ENCODE measurements at regions not wholly inside any gene's neighbourhood (a gene's known extent, or its start where the extent isn't known, plus 50 kb on each side); places are given as distances from the start of the nearest gene placed in this dataset.

DNA sequence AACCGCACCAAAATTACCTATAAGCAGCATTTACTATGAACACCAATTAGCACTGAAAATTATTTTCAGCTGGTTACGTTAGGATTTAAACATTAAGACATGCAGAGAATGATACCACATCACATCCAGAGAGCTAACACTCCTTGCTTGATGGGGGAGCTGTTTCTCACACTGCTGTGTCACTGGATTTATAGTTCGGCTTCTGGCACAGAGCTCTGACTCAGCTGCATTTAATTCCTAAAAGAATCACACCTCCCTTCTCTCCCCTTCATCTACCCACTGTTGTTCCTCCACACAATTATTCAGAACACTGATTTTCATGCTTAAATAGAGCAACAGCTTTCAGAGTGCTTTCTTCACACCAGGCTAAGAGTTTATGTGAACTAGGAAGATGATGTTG lies 82.6 kb upstream of the SV2C start:
- Histone ChIP-seq H3K4me3 (ENCODE audit: low read length) (no peak overlapping the region), H3K9ac (ENCODE audit: low read length) (no peak overlapping the region), H3K27ac (ENCODE audit: low read length) (no peak overlapping the region), H3K36me3 (ENCODE audit: insufficient read depth, low read length) (no peaks in the 10 kb centered on the region), H3K27me3 (ENCODE audit: low read length) (no peaks in the 10 kb centered on the region), H3K4me2 (ENCODE audit: low read depth, low read length, poor library complexity, severe bottlenecking) (no peak overlapping the region), H3K4me1 (ENCODE audit: low read length) (no peaks in the 10 kb centered on the region), H2AFZ (ENCODE audit: low read length) (no peak overlapping the region), H3K9me3 (ENCODE audit: low read length) (no peaks in the 10 kb centered on the region), H3K79me2 (ENCODE audit: low read length) (no peaks in the 10 kb centered on the region), H4K20me1 (ENCODE audit: insufficient read depth, low read depth, low read length) (no peaks in the 10 kb centered on the region), H3K9me2 (replicated peaks; ENCODE audit: insufficient read depth, low read length) (no peaks in the 10 kb centered on the region)
- DNase-seq, result no peak

- peak overlapping the region; percentile 40; the same call in 1 of the 2 replicates for H3K4me3 ChIP-seq (ENCODE audit: low read length)
- H3K9me2 ChIP-seq (replicated peaks; ENCODE audit: insufficient read depth, low read length), result no peaks in the 10 kb centered on the region
- peaks cover 32% of the 10 kb centered on the region for H3K4me1 ChIP-seq (ENCODE audit: low read length)
- no peaks in the 10 kb centered on the region for H3K9me3 ChIP-seq (ENCODE audit: low read length)
- H3K27ac ChIP-seq (ENCODE audit: low read length), result no peak overlapping the region
- H3K27me3 ChIP-seq (ENCODE audit: low read length), result no peaks in the 10 kb centered on the region
- H3K36me3 ChIP-seq (ENCODE audit: insufficient read depth, low read length), result no peaks in the 10 kb centered on the region
- H2AFZ ChIP-seq (ENCODE audit: low read length), result no peak overlapping the region
- no peaks in the 10 kb centered on the region for H4K20me1 ChIP-seq (ENCODE audit: insufficient read depth, low read depth, low read length)
- no peak overlapping the region for H3K9ac ChIP-seq (ENCODE audit: low read length)
- no peaks in the 10 kb centered on the region for H3K79me2 ChIP-seq (ENCODE audit: low read length)
- H3K4me2 ChIP-seq (ENCODE audit: low read depth, low read length, poor library complexity, severe bottlenecking), result peak overlapping the region; percentile 61
- peak; percentile 41 for DNase-seq
Measured at GRCh38 chr5:75993643-75994520, 89.3 kb upstream of the SV2C start.

- Histone ChIP-seq H3K4me1 (ENCODE audit: low read length) (peaks cover 32% of the 10 kb centered on the region), H3K9ac (ENCODE audit: low read length) (no peak overlapping the region), H3K4me3 (ENCODE audit: low read length) (peak overlapping the region; percentile 40; the same call in 1 of the 2 replicates), H4K20me1 (ENCODE audit: insufficient read depth, low read depth, low read length) (no peaks in the 10 kb centered on the region), H3K27ac (ENCODE audit: low read length) (peak overlapping the region; percentile 44; the same call in 1 of the 2 replicates), H3K27me3 (ENCODE audit: low read length) (no peaks in the 10 kb centered on the region), H3K79me2 (ENCODE audit: low read length) (no peaks in the 10 kb centered on the region), H3K4me2 (ENCODE audit: low read depth, low read length, poor library complexity, severe bottlenecking) (peak overlapping the region; percentile 61), H3K9me3 (ENCODE audit: low read length) (no peaks in the 10 kb centered on the region), H3K36me3 (ENCODE audit: insufficient read depth, low read length) (no peaks in the 10 kb centered on the region), H2AFZ (ENCODE audit: low read length) (no peak overlapping the region), H3K9me2 (replicated peaks; ENCODE audit: insufficient read depth, low read length) (no peaks in the 10 kb centered on the region)
- peak; percentile 82 for DNase-seq
Measured at GRCh38 chr5:75993183-75993582, 90.0 kb upstream of the SV2C start.

GRCh38 chr5:75992753-75993152 lies 90.4 kb upstream of the SV2C start:
- Histone ChIP-seq H2AFZ (ENCODE audit: low read length) (no peak overlapping the region), H3K79me2 (ENCODE audit: low read length) (no peaks in the 10 kb centered on the region), H3K9ac (ENCODE audit: low read length) (no peak overlapping the region), H3K9me3 (ENCODE audit: low read length) (no peaks in the 10 kb centered on the region), H3K4me2 (ENCODE audit: low read depth, low read length, poor library complexity, severe bottlenecking) (peak overlapping the region; percentile 61), H3K27me3 (ENCODE audit: low read length) (no peaks in the 10 kb centered on the region), H3K4me1 (ENCODE audit: low read length) (peaks cover 32% of the 10 kb centered on the region), H4K20me1 (ENCODE audit: insufficient read depth, low read depth, low read length) (no peaks in the 10 kb centered on the region), H3K36me3 (ENCODE audit: insufficient read depth, low read length) (no peaks in the 10 kb centered on the region), H3K27ac (ENCODE audit: low read length) (peak overlapping the region; percentile 44; the same call in 1 of the 2 replicates), H3K4me3 (ENCODE audit: low read length) (no peak overlapping the region; the same call in 1 of the 2 replicates), H3K9me2 (replicated peaks; ENCODE audit: insufficient read depth, low read length) (no peaks in the 10 kb centered on the region)
- DNase-seq, result peak; percentile 50

- Histone ChIP-seq H3K79me2 (ENCODE audit: low read length) (no peaks in the 10 kb centered on the region), H3K4me3 (ENCODE audit: low read length) (no peak overlapping the region), H3K36me3 (ENCODE audit: insufficient read depth, low read length) (no peaks in the 10 kb centered on the region), H3K27me3 (ENCODE audit: low read length) (no peaks in the 10 kb centered on the region), H2AFZ (ENCODE audit: low read length) (no peak overlapping the region), H3K4me1 (ENCODE audit: low read length) (no peaks in the 10 kb centered on the region), H3K9me3 (ENCODE audit: low read length) (no peaks in the 10 kb centered on the region), H3K27ac (ENCODE audit: low read length) (no peak overlapping the region), H3K4me2 (ENCODE audit: low read depth, low read length, poor library complexity, severe bottlenecking) (no peak overlapping the region), H3K9ac (ENCODE audit: low read length) (no peak overlapping the region), H4K20me1 (ENCODE audit: insufficient read depth, low read depth, low read length) (no peaks in the 10 kb centered on the region), H3K9me2 (replicated peaks; ENCODE audit: insufficient read depth, low read length) (no peaks in the 10 kb centered on the region)
- no peak for DNase-seq
Measured at GRCh38 chr5:75985077-75985476, 98.1 kb upstream of the SV2C start.

GRCh38 chr5:75975496-75975895 lies 107.7 kb upstream of the SV2C start:
- no peaks in the 10 kb centered on the region for H4K20me1 ChIP-seq (ENCODE audit: insufficient read depth, low read depth, low read length)
- H3K9me3 ChIP-seq (ENCODE audit: low read length), result no peaks in the 10 kb centered on the region
- no peaks in the 10 kb centered on the region for H3K79me2 ChIP-seq (ENCODE audit: low read length)
- H3K27ac ChIP-seq (ENCODE audit: low read length), result no peak overlapping the region
- DNase-seq, result no peak
- no peaks in the 10 kb centered on the region for H3K4me1 ChIP-seq (ENCODE audit: low read length)
- H3K27me3 ChIP-seq (ENCODE audit: low read length), result no peaks in the 10 kb centered on the region
- no peaks in the 10 kb centered on the region for H3K9me2 ChIP-seq (replicated peaks; ENCODE audit: insufficient read depth, low read length)
- H3K4me3 ChIP-seq (ENCODE audit: low read length), result no peak overlapping the region
- no peak overlapping the region for H2AFZ ChIP-seq (ENCODE audit: low read length)
- H3K36me3 ChIP-seq (ENCODE audit: insufficient read depth, low read length), result no peaks in the 10 kb centered on the region
- H3K4me2 ChIP-seq (ENCODE audit: low read depth, low read length, poor library complexity, severe bottlenecking), result no peak overlapping the region
- H3K9ac ChIP-seq (ENCODE audit: low read length), result no peak overlapping the region

DNA sequence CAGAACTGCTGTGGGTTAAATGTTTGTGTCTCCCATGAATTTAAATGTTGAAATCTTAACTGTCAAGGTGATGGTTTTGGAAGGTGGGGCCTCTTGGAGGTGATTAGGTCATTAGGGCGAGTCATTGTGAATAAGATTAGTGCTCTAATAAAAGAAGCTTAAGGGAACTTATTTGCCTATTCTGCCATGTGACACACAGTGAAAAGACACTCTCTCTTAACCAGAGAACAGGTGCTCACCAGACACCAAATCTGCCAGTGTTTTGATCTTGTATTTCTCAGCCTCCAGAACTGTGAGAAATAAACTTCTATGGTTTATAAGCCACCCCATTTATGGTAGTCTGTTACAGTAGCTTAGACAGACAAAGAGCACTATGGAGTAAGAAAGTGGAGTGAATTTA lies 117.9 kb upstream of the SV2C start:
- H4K20me1 ChIP-seq (ENCODE audit: insufficient read depth, low read depth, low read length), result no peaks in the 10 kb centered on the region
- H3K4me3 ChIP-seq (ENCODE audit: low read length), result no peak overlapping the region
- no peaks in the 10 kb centered on the region for H3K27me3 ChIP-seq (ENCODE audit: low read length)
- no peak for DNase-seq
- H3K4me2 ChIP-seq (ENCODE audit: low read depth, low read length, poor library complexity, severe bottlenecking), result no peak overlapping the region
- no peaks in the 10 kb centered on the region for H3K9me3 ChIP-seq (ENCODE audit: low read length)
- peaks cover 3% of the 10 kb centered on the region; the same call in 1 of the 2 replicates for H3K4me1 ChIP-seq (ENCODE audit: low read length)
- H3K36me3 ChIP-seq (ENCODE audit: insufficient read depth, low read length), result no peaks in the 10 kb centered on the region
- H3K9me2 ChIP-seq (replicated peaks; ENCODE audit: insufficient read depth, low read length), result no peaks in the 10 kb centered on the region
- H3K9ac ChIP-seq (ENCODE audit: low read length), result no peak overlapping the region
- H3K27ac ChIP-seq (ENCODE audit: low read length), result no peak overlapping the region
- H3K79me2 ChIP-seq (ENCODE audit: low read length), result no peaks in the 10 kb centered on the region
- H2AFZ ChIP-seq (ENCODE audit: low read length), result no peak overlapping the region

- Histone ChIP-seq H4K20me1 (ENCODE audit: insufficient read depth, low read depth, low read length) (no peaks in the 10 kb centered on the region), H3K9ac (ENCODE audit: low read length) (no peak overlapping the region), H3K27ac (ENCODE audit: low read length) (no peak overlapping the region), H3K9me2 (replicated peaks; ENCODE audit: insufficient read depth, low read length) (no peaks in the 10 kb centered on the region), H3K27me3 (ENCODE audit: low read length) (no peaks in the 10 kb centered on the region), H3K4me2 (ENCODE audit: low read depth, low read length, poor library complexity, severe bottlenecking) (no peak overlapping the region), H3K79me2 (ENCODE audit: low read length) (no peaks in the 10 kb centered on the region), H3K4me1 (ENCODE audit: low read length) (peaks cover 3% of the 10 kb centered on the region; the same call in 1 of the 2 replicates), H3K36me3 (ENCODE audit: insufficient read depth, low read length) (no peaks in the 10 kb centered on the region), H2AFZ (ENCODE audit: low read length) (no peak overlapping the region), H3K4me3 (ENCODE audit: low read length) (no peak overlapping the region), H3K9me3 (ENCODE audit: low read length) (no peaks in the 10 kb centered on the region)
- DNase-seq, result no peak
Measured at GRCh38 chr5:75964008-75964407, 119.2 kb upstream of the SV2C start.
